ENCODE measurements at regions not wholly inside any gene's neighbourhood (a gene's known extent, or its start where the extent isn't known, plus 50 kb on each side); places are given as distances from the start of the nearest gene placed in this dataset.

DNA sequence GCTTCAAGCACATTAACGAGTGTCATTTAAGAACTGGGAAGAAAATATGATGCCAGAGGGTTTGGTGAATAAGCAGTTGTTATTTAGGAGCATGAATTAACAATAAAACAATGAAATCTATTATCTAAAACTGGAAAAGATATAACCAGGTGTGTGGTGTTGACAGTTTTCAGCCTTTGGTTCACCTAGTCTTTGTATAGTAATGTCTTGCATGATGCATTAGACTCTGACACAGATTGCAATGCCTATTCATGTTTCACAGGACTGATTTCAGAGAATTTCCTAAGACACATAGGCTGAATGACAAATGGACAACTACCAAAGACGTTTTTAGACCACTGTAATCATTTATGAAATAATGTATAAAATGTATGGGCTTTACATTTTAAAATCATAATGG lies 135.1 kb upstream of the CAV2 start:
- no peak overlapping the region for H2AFZ ChIP-seq (ENCODE audit: low read length)
- no peaks in the 10 kb centered on the region for H3K79me2 ChIP-seq (ENCODE audit: low read length)
- no peak overlapping the region for H3K9ac ChIP-seq (ENCODE audit: low read length)
- H4K20me1 ChIP-seq (ENCODE audit: insufficient read depth, low read length), result no peaks in the 10 kb centered on the region
- TF ChIP-seq, protein P1, sequence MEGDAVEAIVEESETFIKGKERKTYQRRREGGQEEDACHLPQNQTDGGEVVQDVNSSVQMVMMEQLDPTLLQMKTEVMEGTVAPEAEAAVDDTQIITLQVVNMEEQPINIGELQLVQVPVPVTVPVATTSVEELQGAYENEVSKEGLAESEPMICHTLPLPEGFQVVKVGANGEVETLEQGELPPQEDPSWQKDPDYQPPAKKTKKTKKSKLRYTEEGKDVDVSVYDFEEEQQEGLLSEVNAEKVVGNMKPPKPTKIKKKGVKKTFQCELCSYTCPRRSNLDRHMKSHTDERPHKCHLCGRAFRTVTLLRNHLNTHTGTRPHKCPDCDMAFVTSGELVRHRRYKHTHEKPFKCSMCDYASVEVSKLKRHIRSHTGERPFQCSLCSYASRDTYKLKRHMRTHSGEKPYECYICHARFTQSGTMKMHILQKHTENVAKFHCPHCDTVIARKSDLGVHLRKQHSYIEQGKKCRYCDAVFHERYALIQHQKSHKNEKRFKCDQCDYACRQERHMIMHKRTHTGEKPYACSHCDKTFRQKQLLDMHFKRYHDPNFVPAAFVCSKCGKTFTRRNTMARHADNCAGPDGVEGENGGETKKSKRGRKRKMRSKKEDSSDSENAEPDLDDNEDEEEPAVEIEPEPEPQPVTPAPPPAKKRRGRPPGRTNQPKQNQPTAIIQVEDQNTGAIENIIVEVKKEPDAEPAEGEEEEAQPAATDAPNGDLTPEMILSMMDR (IDR thresholded peaks at IDR 0.05; ENCODE audit: low read length), result no peak
- H3K4me3 ChIP-seq (ENCODE audit: low read length), result no peak overlapping the region
- no peaks in the 10 kb centered on the region for H3F3A ChIP-seq (ENCODE audit: insufficient read depth, low read length)
- no peaks in the 10 kb centered on the region for H3K36me3 ChIP-seq (replicated peaks; ENCODE audit: insufficient read depth, low read length)
- H3K9me2 ChIP-seq (replicated peaks; ENCODE audit: insufficient read depth, low read length), result no peaks in the 10 kb centered on the region
- no peaks in the 10 kb centered on the region for H3K27me3 ChIP-seq (replicated peaks; ENCODE audit: insufficient read depth, low read length)
- H3K4me2 ChIP-seq (ENCODE audit: low read depth, low read length), result no peak overlapping the region
- H3K4me1 ChIP-seq (ENCODE audit: low read length), result no peaks in the 10 kb centered on the region
- H3K9me3 ChIP-seq (replicated peaks; ENCODE audit: insufficient read depth, low read length), result no peaks in the 10 kb centered on the region
- DNase-seq, result no peak
- no peak overlapping the region for H3K27ac ChIP-seq (ENCODE audit: low read length)

DNA sequence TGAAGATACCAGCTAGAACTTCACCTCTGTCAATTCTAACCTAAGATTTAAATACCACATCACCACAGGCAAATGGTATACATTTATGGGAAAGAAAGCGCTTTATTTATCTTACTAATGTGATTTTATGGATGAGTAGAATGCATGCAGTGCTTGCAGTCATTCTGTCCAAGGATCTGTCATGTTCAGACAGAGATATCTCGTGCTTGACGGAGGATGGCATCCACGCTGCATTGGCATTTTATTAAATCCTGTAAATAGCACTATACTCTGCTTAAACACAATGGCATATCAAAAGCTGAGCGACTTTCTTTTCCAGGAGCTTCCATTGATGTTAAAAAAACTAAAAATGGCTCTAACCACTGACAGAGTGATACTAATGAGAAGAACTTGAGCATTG lies 133.7 kb upstream of the CAV2 start:
- H4K20me1 ChIP-seq (ENCODE audit: insufficient read depth, low read length), result no peaks in the 10 kb centered on the region

DNA sequence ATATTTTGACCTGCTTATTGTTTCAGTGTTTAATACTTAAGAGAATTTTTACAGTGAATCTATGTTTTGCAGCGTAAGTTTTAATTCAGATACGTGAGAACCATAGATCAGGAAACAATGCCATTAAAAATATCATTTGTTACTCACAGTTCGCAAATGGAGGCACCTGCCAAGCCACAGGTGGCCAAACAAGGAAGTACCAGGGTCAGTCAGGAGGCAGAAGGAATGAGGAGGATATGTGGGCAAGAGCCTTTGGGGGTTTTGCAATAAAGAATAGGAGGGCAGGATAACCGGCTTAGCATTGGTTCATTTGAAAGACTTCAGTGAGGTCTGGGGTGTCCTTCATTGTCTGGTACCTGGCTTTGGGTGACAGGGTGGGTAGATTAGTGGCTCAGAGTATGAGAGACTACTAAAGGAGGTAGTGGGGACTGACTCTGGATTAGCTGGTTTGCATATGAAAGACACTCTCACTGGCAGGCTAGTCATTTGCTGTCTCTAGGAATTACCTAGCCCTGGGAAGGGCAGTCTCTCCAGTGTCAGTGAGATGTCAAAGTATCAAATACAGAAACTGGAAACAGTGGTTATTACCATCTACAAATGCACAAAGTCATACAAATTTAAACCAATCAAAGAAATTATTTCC lies 132.2 kb upstream of the CAV2 start:
- H3K79me2 ChIP-seq (ENCODE audit: low read length), result no peaks in the 10 kb centered on the region
- no peaks in the 10 kb centered on the region for H3K4me1 ChIP-seq (ENCODE audit: low read length)
- no peak overlapping the region for H3K4me3 ChIP-seq (ENCODE audit: low read length)
- no peaks in the 10 kb centered on the region for H3K9me3 ChIP-seq (replicated peaks; ENCODE audit: insufficient read depth, low read length)
- no peaks in the 10 kb centered on the region for H3F3A ChIP-seq (ENCODE audit: insufficient read depth, low read length)
- no peaks in the 10 kb centered on the region for H3K9me2 ChIP-seq (replicated peaks; ENCODE audit: insufficient read depth, low read length)
- no peaks in the 10 kb centered on the region for H3K27me3 ChIP-seq (replicated peaks; ENCODE audit: insufficient read depth, low read length)
- H3K4me2 ChIP-seq (ENCODE audit: low read depth, low read length), result no peak overlapping the region
- no peaks in the 10 kb centered on the region for H4K20me1 ChIP-seq (ENCODE audit: insufficient read depth, low read length)
- no peak for DNase-seq
- TF ChIP-seq EZH2phosphoT487 (IDR thresholded peaks at IDR 0.05; ENCODE audit: low read length), result no peak
- TF ChIP-seq, protein P1 (IDR thresholded peaks at IDR 0.05; ENCODE audit: low read length), result no peak
- no peak for TF ChIP-seq EZH2 (optimal IDR thresholded peaks at IDR 0.05; ENCODE audit: low read depth, low read length)
- H3K27ac ChIP-seq (ENCODE audit: low read length), result no peak overlapping the region
- no peak overlapping the region for H2AFZ ChIP-seq (ENCODE audit: low read length)
- no peak overlapping the region for H3K9ac ChIP-seq (ENCODE audit: low read length)
- H3K36me3 ChIP-seq (replicated peaks; ENCODE audit: insufficient read depth, low read length), result no peaks in the 10 kb centered on the region

More for the DNA sequence above, 133.7 kb upstream of the CAV2 start:
- Histone ChIP-seq H3K27me3 (replicated peaks; ENCODE audit: insufficient read depth, low read length) (no peaks in the 10 kb centered on the region), H3K9ac (ENCODE audit: low read length) (no peak overlapping the region), H2AFZ (ENCODE audit: low read length) (no peak overlapping the region), H3K27ac (ENCODE audit: low read length) (no peak overlapping the region), H3K9me2 (replicated peaks; ENCODE audit: insufficient read depth, low read length) (no peaks in the 10 kb centered on the region), H3K4me3 (ENCODE audit: low read length) (no peak overlapping the region), H3K36me3 (replicated peaks; ENCODE audit: insufficient read depth, low read length) (no peaks in the 10 kb centered on the region), H3K79me2 (ENCODE audit: low read length) (no peaks in the 10 kb centered on the region), H3F3A (ENCODE audit: insufficient read depth, low read length) (no peaks in the 10 kb centered on the region), H3K4me1 (ENCODE audit: low read length) (no peaks in the 10 kb centered on the region), H3K4me2 (ENCODE audit: low read depth, low read length) (no peak overlapping the region), H3K9me3 (replicated peaks; ENCODE audit: insufficient read depth, low read length) (no peaks in the 10 kb centered on the region)
- TF ChIP-seq, protein P1 (IDR thresholded peaks at IDR 0.05; ENCODE audit: low read length), result no peak
- TF ChIP-seq EZH2 (optimal IDR thresholded peaks at IDR 0.05; ENCODE audit: low read depth, low read length), result no peak
- DNase-seq, result no peak
